T-helper 2 cell treated with Interferon-gamma antibody and Interleukin-4, amounts not matched to agents 100 ng/mL and 5 ng/mL, for 36 hours (primary cell): ENCODE measurements at regions not wholly inside any gene's neighbourhood (a gene's known extent, or its start where the extent isn't known, plus 50 kb on each side); places are given as distances from the start of the nearest gene placed in this dataset.
"Not testable (repeated sequence)": the region's sequence is repeated elsewhere in the genome, so short reads cannot be mapped to it uniquely, and the experiment has no call there.

Experiments used
- intact Hi-C: fragments of 100-400 bp; cut with micrococcal nuclease; formaldehyde crosslinking; loops from one replicate; pipeline ENCODE4 v1.15.1; 2023

DNA sequence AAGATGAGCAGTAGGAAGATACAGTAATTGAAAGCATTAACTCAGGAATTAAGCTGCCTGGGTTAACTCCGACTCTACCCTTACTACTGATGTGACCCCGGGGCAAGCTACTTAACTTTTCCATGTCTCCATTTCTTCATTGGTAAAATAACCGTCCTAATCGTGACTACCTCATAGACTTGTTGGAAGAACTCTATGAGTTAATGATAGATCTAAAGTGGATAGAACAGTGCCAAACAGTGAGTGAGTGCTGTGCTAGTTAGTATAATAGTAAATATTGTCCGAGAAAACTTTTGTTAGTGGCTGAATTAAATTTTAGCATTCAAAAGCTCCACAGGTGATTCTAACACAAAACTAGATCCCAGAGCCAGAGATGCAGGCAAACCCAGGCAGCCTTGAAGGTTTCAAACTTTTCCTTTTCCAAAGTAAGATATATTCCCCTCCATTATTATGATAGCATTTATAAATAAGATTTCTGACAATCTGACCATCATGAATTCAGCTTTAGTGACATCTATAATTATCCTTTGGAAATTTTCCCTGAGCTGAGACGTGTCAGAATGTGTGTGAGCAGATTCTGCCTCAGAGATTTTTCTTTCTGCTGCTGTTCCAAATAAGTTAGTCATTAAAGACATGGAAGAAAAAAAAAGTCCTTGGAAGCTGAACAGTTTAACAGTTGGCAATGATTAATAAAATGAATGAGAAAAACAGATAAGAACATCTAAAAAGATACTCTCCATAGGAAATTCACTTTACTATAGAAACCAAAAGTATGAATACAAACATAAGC is 369.5 kb downstream of the PRELID2 start:
- intact Hi-C loops, result no loop called here

DNA sequence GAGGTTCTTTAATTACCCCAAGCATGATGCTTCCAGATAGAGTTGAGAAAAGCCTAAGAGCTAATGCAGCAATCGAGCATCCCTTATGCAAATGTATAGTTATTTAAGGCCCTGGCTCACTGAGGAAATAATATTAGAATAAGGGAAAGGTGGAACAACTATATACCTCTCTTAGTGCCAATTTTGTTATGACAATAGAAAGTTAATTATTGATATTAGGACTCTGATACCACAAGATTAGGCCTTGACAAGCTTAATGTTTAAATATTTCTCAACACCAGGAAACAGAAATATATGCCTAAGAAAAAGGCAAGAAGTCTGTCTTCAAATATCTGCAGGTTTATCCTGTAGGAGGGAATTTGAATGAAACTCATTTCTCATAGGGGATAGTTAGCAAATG is 371.0 kb downstream of the PRELID2 start:
- intact Hi-C loops, result no loop called here

DNA sequence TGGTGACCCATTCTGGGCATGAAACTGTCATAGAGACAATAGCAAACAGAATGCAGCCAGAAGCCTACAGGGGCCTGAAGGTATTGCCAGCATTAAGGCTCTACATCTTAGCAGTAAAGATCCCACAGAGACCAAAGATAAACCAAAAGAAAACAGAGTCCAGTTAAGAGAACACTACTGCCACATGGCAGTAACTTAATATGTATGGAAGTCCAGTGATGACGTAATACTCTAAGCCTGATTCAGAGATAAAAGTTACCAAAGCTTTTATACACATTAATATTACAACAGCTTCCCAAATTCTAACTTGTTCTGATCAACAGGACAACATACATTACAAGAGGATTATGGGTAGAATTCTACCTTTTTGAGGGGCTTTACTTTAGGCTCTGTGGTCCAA is 371.5 kb downstream of the PRELID2 start:
- intact Hi-C loops, result no loop called here

DNA sequence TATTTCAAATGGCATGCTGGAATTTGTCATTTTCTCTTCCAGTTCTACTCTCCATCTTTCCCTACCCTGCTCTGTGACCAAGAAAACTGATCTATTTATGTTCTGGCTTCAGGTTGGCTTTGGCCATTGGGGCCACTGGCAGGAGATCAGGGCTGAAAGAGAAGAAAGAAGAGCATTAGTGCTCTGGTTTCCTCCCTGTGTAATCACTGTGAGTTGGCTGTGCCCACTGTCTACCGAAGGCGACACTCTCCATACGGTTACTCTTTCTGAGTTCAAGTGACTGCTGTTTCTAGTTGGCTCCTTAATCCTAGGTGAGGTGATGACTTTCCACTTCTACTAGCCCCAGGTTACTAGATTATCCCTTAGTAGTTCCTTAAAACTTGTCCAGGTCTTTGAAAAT is 372.6 kb downstream of the PRELID2 start:
- intact Hi-C loops, result no loop called here

DNA sequence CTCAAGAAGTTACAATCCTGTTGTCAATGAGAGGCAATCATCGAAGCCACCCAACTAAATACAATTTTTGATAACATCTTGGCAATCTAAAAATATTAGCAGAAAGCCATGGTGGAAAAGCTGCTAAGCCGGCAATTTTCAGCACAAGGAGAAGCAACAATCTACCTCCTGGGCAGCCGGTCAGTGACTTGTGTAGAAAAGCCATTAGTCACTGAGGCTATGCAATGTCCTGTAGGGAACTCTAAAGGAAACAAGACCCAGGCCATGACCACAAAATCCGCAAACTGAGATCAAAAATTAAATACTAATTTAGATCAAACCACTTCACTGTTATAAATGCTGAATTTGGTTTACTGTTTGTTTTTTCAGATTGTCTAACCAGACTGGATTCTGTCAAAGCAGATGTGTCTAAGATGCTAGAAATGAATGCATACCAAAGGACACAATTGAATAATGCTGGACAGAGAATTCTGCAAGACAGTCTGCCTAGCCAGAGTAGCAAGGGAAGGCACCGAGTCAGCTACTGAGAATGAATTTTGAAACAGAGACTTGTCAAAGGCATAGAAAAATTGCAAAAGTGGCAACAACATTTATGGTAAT is 384.8 kb downstream of the PRELID2 start:
- intact Hi-C loops, result no loop called here

DNA sequence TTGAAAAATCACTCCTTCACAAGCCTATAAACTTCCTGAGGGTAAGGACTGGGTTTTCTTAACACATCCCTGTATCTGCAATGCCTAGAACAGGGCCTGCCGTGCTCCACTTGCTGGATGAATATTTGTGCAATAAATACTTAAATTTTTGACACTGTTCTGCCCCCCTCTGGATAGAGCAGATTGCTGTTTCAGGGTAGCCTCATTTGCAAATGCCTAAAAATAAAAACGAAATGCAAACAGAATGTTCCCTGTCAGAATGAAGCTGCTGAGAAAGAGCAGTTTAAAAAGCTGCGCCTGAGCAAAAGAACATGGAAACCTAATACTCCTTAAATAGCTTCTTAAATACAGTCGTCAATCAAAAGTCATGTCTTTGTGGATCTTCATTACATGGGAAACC is 385.3 kb downstream of the PRELID2 start:
- intact Hi-C loops, result no loop called here

DNA sequence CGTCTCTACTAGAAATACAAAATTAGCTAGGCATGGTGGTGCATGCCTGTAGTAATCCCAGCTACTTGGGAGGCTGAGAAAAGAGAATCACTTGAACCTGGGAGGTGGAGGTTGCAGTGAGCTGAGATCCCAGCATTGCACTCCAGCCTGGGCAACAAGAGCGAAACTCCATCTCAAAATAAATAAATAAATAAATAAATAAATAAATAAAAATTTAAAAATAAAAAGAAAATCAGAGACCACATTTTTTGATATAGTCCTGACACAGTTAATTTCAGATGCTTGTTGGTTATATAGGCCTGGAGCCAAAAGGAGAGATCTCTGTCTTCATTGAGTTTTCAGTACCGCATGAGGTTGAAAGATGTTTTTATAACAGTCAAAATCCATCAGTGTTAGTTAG is 388.3 kb downstream of the PRELID2 start:
- intact Hi-C loops, result not testable (repeated sequence)

DNA sequence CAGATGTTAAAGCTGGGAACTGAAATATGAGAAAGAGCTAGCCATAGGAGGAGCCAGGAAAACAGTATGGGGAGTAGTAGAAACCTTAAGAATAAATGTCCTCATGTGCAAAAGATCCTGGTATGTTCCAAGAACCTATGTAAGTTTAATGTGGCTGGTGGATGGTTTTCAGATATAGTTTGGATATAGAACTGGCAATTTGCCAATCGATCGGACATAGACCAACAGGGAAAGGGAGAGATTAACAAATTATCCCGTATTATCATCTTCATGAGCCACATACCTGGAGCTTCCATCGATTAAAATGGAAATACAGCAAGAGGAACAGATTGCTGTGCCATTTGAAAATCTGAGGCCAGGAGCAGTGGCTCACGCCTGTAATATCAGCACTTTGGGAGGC is 388.7 kb downstream of the PRELID2 start:
- intact Hi-C loops, result no loop called here

DNA sequence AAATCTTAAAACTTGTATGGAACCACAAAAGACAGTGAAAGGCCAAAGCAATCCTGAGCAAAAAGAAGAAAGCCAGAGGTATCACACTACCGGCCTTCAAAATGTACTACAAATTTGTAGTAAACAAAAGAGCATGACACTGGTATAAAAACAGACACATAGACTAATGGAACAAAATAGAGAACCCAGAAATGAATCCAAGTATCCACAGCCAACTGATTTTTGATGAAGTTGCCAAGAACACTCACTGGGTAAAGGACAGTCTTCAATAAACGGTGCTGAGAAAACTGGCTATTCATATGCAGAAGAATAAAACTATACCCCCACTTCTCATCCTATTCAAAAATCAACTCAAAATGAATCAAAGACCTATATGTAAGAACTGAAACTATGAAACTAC is 390.1 kb downstream of the PRELID2 start:
- intact Hi-C loops, result no loop called here

DNA sequence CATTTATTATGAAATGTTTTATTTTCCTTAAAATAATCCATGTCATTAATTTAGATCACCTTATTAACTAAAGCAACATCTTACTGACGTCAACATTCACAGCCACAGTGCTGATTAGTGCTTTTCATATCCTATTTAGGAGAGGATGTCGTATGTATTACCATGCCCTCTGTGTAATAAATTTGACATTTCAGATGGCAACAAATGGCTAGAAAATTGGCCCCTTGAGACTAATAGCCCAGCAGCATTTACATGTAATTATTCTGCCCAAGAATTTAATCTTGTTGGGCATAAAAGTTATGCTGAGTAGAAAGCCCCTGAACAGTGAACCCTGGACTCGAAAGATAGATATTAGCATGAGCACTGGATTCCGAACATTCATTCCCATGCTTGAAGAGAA is 391.2 kb downstream of the PRELID2 start:
- intact Hi-C loops, result no loop called here

DNA sequence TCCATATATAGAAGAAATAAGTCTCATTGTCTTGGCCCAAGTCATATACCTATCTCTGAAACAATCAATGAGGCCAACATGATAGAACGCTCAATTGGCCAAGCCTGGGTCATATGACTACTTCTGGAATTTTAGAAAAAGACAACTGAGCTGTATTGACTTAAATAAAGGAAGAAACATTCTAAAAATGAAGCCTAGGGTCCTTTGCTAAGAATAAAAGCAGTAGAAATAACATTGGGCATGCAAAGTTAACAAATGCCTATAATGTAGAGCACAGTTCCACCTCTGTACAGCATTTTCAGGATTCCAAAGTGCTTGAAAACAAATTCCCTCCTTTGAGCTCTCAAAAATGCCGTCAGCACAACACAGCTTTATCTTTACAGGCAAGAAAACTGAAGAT is 391.8 kb downstream of the PRELID2 start:
- intact Hi-C loops, result no loop called here

DNA sequence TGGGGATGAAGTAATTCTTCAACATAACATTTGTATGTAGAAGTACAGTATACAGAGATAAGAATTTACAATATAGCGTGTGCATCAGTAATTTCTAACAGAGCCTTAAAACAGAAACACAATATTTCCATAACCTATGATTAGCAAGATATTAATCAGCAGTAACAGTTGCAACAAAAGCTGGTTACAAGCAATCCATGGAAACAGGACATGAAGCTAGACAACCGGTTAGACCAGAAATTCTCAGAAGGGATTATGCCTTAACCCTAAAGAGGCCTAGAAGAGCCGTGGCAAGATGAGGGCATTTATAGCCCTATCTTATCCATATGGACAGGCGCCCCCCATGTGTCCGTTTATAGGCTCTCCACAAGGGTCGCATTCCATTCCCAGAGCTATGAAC is 392.5 kb downstream of the PRELID2 start:
- intact Hi-C loops, result not testable (repeated sequence)

DNA sequence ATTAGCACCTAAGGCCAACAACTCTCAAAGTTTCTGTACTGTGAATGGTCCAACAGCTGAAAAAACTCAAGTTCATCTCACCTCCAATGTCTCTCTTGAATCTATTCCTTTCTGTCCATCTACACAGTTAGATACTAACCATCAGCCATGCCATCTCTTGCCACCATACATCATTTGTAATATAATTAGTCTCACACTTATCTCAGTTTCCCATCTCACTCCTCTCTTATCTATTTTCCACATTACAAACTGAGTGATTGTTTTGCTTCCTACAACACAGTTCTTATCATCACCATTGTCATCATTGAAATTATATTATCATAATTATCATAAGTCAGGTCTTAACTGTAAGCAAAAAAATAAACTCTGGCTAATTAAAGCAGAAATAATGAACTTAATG is 393.9 kb downstream of the PRELID2 start:
- intact Hi-C loops, result no loop called here

DNA sequence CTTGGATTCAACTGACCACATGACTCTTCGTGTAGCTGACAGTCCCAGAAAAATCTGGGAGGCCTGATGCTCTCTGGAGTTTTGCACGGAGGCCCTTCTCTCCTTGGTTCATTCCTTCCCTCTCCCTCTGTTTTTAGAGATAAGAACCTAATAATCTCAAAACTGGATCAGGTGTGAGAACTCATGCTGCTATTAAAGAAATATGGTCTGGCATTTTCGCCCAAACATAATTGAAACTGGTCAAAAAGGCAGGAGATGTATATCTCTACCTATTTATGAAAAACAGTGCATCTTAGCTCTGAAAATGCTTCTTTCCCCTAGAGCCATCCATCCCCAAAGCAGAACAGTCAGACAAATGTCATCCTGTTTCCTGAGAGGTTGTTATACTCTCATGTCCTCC is 397.5 kb downstream of the PRELID2 start:
- intact Hi-C loops, result no loop called here

DNA sequence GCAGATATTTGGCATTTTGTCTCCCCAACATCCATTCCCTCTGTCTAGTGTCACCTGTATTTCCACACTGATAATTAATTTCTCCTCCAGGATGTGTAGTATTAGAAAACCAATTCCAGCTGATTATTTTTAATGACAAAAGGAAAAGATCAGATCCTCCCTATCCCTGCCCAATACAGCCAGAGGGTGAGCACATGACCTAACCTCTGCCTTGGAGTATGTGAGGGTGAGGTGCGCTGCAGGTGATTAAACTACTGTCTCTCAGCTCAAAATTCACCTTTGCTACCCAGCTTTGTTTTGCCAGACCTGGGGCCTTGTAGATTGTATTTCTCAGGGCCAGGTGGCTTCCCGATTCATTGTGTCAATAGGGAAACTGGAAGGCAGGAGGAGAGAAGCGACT is 402.1 kb downstream of the PRELID2 start:
- intact Hi-C loops, result no loop called here

DNA sequence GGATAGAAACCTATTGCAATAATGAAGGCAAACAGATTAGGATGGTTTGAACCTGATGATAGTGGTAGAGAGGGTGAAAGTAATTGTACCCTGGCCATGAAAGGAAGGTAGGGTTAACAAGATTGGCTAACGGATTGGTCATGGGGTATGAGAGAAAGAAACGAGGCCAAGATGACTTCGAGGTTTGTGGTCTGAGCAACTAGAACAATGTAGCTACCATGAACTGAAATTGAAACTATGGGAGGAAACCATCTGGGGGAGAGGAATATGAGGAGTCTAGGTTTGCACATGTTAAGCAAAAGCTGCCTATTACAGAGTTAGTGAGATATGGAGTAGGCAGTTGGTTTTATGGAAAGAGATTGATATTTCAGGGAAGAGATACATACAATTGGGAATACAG is 406.0 kb downstream of the PRELID2 start:
- intact Hi-C loops, result no loop called here

DNA sequence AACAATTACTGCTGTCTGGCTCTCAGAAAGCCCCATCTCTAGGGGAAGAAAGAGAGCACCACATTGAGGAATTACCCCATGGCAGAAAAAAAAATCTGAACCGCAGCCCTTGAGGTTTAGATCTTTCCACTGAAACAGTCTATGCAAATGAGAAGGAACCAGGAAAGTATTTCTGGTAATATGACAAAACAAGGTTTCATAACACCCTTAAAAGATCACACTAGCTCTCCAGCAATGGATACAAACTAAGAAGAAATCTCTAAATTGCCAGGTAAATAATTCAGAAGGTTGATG is 427.1 kb downstream of the PRELID2 start:
- intact Hi-C loops, result no loop called here

DNA sequence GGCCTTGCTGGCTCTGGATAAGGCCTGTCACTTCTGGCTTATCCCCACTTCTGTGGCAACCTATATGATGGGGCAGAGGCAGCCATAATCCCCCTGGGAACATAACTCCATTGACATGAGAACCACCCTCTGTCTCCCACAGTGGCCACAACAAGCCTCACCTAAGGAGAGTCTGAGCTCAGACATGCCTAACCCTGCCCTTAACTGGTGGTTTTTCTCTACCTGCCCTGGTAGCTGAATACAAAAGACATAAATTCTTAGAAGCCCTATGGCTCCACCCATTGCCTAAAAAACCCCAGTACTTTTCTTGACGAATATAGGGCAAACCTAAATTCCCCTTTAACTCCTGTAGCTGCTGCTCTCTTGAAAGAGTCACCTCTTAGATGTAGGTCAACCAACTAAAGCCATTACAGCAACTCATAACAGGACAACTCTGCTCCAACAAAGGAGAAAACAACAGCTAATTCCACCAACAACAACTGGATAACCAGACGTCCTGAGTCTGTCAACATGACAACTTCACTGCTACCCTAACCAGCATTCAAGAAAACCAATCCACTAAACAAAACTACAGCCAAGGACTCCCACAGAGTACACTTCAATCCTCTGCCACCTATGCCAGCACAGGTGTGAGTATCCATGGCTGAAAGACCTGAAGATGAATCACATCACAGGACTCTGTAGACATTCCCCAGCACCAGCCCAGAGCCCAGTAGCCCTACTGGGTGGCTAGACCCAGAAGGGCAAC is 427.7 kb downstream of the PRELID2 start:
- intact Hi-C loops, result no loop called here

DNA sequence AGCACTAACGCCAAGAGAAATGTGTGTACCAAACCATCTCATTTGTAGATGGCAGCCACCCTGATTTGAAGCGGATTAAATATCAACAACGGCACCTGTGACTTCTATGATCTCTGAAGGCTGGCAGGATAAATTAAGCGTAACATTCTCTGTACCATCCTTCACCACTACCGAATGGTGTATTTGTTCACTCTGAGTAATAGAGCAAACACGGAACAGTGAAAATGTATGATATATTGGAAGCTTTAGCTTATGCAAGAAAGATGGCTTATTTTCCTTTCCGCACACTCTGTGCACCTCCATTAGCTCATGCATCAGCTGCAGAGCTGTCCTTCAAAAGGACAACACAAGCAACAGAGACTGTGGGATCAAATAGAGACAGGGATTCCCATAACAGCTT is 431.1 kb downstream of the PRELID2 start:
- intact Hi-C loops, result no loop called here

DNA sequence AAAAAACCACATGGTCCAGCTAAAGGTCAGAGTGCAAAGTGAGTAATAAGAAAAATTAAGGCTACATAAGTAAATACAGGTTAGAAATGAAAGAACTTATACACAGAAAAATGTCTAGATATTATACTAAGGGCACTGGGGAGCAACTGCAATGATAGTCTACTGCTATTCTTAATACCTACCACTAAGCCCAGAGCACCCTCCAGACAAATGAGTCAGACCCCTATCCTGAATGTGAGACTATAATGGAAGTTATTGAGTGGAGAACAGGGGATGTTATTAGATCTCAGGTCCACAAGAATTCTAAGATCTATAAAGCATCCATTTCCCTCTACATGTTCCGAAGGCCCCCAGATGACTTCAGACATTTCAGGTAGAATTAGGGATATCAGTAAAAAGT is 438.3 kb downstream of the PRELID2 start:
- intact Hi-C loops, result no loop called here

DNA sequence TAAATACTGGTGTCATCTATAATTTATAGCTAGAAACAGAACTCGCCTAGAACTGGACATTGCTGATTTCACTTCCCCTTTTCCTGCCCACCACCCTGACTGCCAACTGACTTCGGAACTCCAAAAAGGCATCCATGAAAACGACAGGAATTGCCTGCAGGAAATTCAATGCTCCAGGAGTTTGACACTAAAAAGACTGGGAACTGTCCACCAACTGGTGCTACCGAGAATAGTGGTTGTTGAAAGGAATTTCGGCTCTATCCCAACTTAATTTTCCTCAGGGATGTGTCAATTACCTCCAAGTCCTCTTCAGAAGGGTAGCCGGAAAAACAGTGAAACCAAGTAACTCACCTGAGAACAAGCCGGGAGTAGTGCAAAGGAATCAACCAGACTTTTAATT is 440.0 kb downstream of the PRELID2 start:
- intact Hi-C loops, result not testable (repeated sequence)

DNA sequence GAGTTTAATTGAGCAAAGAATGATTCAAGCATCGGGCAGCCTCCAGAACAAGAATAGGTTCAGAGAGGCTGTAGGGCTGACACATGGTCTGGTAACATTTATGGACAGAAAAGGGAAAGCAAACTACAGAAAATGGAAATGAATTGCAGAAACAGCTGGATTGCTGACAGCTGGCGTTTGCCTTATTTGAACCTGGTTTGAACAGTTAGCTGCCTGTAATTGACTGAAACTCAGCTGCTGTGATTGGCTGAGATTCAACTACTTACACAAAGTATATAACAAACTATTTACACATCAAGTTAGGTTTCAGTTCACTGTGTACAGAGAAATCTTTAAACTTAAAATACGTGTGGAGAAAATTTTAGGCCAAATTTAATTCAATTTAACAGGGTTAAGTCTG is 441.7 kb downstream of the PRELID2 start:
- intact Hi-C loops, result no loop called here

DNA sequence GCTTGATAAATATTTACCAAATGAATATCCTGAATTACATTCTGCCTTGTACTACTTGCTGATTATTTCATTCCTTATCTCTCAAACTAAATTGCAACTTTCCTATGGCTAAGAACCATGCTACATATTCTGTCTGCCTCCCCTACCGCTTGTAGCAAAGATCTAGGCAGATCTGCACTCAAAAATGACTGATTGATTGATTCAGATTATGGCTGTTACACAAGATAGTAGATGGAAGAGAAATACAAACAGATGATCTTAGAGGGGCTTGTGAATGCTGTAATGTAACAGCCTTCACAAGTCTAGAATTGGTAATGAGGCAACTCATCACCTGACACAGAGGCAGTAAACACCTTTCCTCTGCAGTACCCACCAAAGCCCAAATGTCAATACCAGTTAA is 446.1 kb downstream of the PRELID2 start:
- intact Hi-C loops, result no loop called here
